ENCODE measurements at regions not wholly inside any gene's neighbourhood (a gene's known extent, or its start where the extent isn't known, plus 50 kb on each side); places are given as distances from the start of the nearest gene placed in this dataset.
"Not testable (repeated sequence)": the region's sequence is repeated elsewhere in the genome, so short reads cannot be mapped to it uniquely, and the experiment has no call there.

- DNase-seq, result no peak
These were observed 77.5 kb upstream of the CDK6 start for GRCh38 chr7:92913849-92914248.

GRCh38 chr7:92910976-92911375, 74.6 kb upstream of the CDK6 start:
- no peak for DNase-seq

DNA sequence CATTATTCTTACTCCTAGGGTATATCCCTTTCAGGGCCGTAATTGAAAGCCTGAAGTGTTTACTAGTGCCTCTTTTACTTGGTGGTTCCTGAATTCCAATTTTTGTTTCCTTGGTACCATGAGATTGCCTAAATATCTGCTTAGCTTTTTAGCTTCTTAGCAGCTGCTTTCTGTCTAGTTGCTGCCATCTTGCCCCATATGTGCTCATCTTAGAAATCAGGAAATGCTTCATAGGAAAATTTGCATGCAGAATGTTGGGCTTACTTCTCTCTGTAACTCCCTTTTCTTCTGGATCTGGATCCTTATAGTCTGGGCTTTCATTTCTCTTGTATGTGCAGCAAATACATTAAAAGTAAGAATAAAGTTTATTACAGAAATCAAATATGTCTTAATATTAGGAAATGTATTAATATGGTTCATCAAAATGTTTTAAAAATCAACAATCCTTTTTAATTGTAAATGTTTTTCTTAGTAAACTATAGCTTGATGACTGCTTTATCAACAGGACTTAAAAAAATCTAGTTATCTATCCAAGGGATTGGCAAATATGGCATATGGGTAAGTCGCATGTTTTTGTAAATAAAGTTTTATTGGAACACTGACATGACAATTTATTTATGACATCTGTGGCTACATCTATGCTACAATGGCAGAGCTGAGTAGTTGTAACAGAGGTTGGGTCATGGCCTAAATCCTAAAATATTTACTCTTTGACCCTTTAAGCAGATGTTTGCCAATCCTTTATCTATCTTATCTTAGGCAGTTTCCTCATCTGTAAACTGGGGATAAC, 73.5 kb upstream of the CDK6 start:
- DNase-seq, result no peak

DNA sequence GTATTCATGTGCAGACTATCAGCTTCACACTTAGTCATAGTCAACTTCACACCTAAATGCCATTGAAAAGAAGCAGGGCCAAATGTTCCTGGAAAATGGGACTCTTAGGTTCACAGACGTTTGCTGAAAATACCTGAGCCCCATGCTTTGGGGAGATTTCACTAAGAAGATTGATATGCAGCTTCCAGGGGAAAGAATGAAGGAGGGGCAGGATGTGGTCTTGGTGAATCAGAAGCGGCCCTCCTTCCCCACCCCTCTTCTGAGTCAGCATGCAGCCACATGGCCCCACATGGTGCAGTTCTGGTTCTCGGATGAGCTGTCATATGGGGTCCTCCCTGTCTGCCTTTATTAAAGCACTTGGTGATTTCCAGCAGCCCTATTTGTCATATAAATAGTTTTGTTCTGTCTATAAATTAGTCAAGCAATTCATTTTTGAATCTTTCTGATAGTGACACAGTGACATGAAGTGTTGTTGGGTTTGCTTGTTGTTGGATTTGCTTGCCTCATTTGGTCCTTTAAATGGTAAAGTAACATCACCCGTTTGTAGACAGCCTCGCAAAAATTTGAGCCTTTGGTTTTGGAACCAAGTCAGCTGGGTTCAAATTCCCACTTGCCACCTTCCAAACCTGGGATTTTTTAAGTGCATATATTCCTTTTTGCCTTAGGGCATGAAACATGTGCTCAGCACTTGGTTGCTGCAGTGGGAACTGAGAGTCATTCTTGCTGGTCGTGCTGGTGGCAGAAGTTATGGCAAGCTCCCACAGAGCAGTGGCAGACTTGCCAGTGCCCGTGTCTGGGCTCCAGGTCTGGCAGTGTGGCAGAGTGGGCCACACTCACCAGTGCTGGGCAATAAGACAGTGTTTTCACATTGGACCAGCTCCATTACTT, 68.1 kb upstream of the CDK6 start:
- peak; percentile 98 for DNase-seq

DNA sequence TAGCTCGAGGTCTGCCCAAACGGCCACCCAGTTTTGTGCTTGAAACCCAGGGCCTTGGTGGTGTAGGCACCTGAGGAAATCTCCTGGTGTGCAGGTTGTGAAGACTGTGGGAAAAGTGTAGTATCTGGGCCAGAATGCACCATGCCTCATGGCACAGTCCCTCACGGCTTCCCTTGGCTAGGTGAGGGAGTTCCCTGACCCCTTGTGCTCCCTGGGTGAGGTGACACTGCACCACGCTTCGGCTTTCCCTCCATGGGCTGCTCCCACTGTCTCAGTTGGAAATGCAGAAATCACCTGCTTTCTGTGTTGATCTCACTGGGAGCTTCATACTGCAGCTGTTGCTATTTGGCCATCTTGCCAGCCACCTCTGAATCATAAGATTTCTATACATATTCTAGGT, 62.4 kb upstream of the CDK6 start:
- DNase-seq, result no peak

GRCh38 chr7:92894857-92895256, 58.5 kb upstream of the CDK6 start:
- DNase-seq, result not testable (repeated sequence)

DNA sequence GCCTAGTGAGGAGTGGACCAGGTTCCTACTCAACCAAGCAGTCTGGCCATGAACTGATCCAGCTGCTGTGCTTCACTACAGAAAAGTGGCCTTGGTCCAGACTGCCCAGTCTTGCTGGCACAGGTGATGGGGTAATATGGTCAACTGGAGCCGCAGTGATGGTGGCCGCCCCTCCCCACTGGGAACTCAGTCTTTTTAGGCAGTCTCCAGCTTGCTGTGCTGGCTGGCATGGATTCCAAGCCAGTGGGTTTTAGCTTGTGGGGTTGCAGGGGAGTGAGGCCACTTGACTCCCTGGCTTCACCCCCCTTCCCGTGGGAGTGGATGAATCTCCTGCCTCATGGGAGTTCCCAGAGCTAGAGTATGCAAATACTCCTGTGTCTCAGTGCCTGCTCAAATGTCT, 52.7 kb upstream of the CDK6 start:
- DNase-seq, result no peak

All from EL (cell line).